Smooth muscle cell (in vitro differentiated cells): ENCODE measurements at regions not wholly inside any gene's neighbourhood (a gene's known extent, or its start where the extent isn't known, plus 50 kb on each side); places are given as distances from the start of the nearest gene placed in this dataset.
"Not testable (repeated sequence)": the region's sequence is repeated elsewhere in the genome, so short reads cannot be mapped to it uniquely, and the experiment has no call there.

Source experiments
- DNase-seq: peaks from one replicate; lab custom pipeline; 2025; ENCODE audit not compliant: unreplicated experiment; lab: John Stamatoyannopoulos, UW
- H2AFZ ChIP-seq: fragments of 200-600 bp; sonication (generic); 2 replicates; pipeline ENCODE4 v1.6.0; 2016; ENCODE audit warnings: antibody characterized with exemption, low read depth, mild to moderate bottlenecking
- H3F3A ChIP-seq: fragments of 200-600 bp; sonication (generic); 2 replicates; pipeline ENCODE4 v1.6.0; 2017; ENCODE audit warnings: antibody characterized with exemption, low read depth
- H3K27ac ChIP-seq: fragments of 200-600 bp; sonication (generic); 2 replicates; pipeline ENCODE4 v1.5.1; 2016; ENCODE audit warnings: low read depth, mild to moderate bottlenecking
- H3K27me3 ChIP-seq: fragments of 200-600 bp; sonication (generic); 2 replicates; pipeline ENCODE4 v1.6.1; 2016; ENCODE audit warnings: low read depth, mild to moderate bottlenecking
- H3K36me3 ChIP-seq: fragments of 200-600 bp; sonication (generic); 2 replicates; pipeline ENCODE4 v1.5.1; 2016; ENCODE audit warnings: low read depth
- H3K4me1 ChIP-seq: fragments of 200-600 bp; sonication (generic); 2 replicates; pipeline ENCODE4 v1.5.1; 2016; ENCODE audit warnings: low read depth
- H3K4me2 ChIP-seq: fragments of 200-600 bp; sonication (generic); 2 replicates; pipeline ENCODE4 v1.6.0; 2016; ENCODE audit warnings: mild to moderate bottlenecking
- H3K4me3 ChIP-seq: fragments of 200-600 bp; sonication (generic); 2 replicates; pipeline ENCODE4 v1.5.1; 2016; ENCODE audit warnings: mild to moderate bottlenecking
- H3K79me2 ChIP-seq: fragments of 200-600 bp; sonication (generic); 2 replicates; pipeline ENCODE4 v1.6.0; 2016; ENCODE audit warnings: low read depth, mild to moderate bottlenecking
- H3K9ac ChIP-seq: fragments of 200-600 bp; sonication (generic); 2 replicates; pipeline ENCODE4 v1.6.0; 2016; ENCODE audit warnings: low read depth
- H3K9me3 ChIP-seq: fragments of 200-600 bp; sonication (generic); replicated peaks from 2 replicates; pipeline ENCODE4 v1.5.1; 2016; ENCODE audit warnings: low read depth
- H4K20me1 ChIP-seq: fragments of 200-600 bp; sonication (generic); 2 replicates; pipeline ENCODE4 v1.6.0; 2016; ENCODE audit warnings: low read depth
- CTCF ChIP-seq: fragments of 200-600 bp; sonication (generic); IDR thresholded peaks from 2 replicates; pipeline ENCODE4 v1.5.1; 2017; ENCODE audit warnings: borderline replicate concordance, mild to moderate bottlenecking, antibody characterized with exemption; ENCODE audit not compliant: insufficient read depth, poor library complexity, severe bottlenecking
- WGBS: methylation state at CpG from one replicate; pipeline ENCODE4 v1.1.7; 2016; ENCODE audit warnings: low lambda C conversion rate; 5-methylcytosine and 5-hydroxymethylcytosine counted together

GRCh38 chr17:13843862-13844635 is 225.3 kb upstream of the COX10 start:
- 88% methylated on average over 4 of the region's 4 CpGs for WGBS
- Histone ChIP-seq H3K4me1 (no peaks in the 10 kb centered on the region), H4K20me1 (no peaks in the 10 kb centered on the region), H3K27ac (no peak overlapping the region), H3K79me2 (no peaks in the 10 kb centered on the region), H3K27me3 (no peaks in the 10 kb centered on the region), H3K4me3 (no peak overlapping the region), H2AFZ (no peak overlapping the region), H3K9ac (no peak overlapping the region), H3K9me3 (peaks cover 8% of the 10 kb centered on the region), H3K4me2 (no peak overlapping the region), H3F3A (no peaks in the 10 kb centered on the region), H3K36me3 (no peaks in the 10 kb centered on the region)
- TF ChIP-seq CTCF: no peak
- DNase-seq: no peak

GRCh38 chr17:13851889-13852288 is 217.4 kb upstream of the COX10 start:
- no peak for DNase-seq

GRCh38 chr17:13855730-13856129 is 213.6 kb upstream of the COX10 start:
- not testable (repeated sequence) for H3K4me3 ChIP-seq, H3K36me3 ChIP-seq, H3K9ac ChIP-seq, H2AFZ ChIP-seq, H3K9me3 ChIP-seq, H3K27me3 ChIP-seq, H4K20me1 ChIP-seq, H3F3A ChIP-seq, H3K27ac ChIP-seq, H3K79me2 ChIP-seq, H3K4me2 ChIP-seq, DNase-seq, H3K4me1 ChIP-seq
- WGBS: 91% methylated on average over 4 of the region's 4 CpGs

More at GRCh38 chr17:13851889-13852288, 217.4 kb upstream of the COX10 start:
- H3K4me2 ChIP-seq: no peak overlapping the region
- TF ChIP-seq CTCF: no peak
- H3K27ac ChIP-seq: no peak overlapping the region
- peaks cover 8% of the 10 kb centered on the region for H3K9me3 ChIP-seq
- WGBS: 86% methylated on average over 1 of the region's 1 CpG
- no peaks in the 10 kb centered on the region for H3K36me3 ChIP-seq
- H2AFZ ChIP-seq: no peak overlapping the region
- H3K9ac ChIP-seq: no peak overlapping the region
- no peaks in the 10 kb centered on the region for H3K27me3 ChIP-seq
- H4K20me1 ChIP-seq: no peaks in the 10 kb centered on the region
- H3F3A ChIP-seq: no peaks in the 10 kb centered on the region
- H3K79me2 ChIP-seq: no peaks in the 10 kb centered on the region
- no peaks in the 10 kb centered on the region for H3K4me1 ChIP-seq
- H3K4me3 ChIP-seq: no peak overlapping the region

GRCh38 chr17:13862346-13862745 is 207.0 kb upstream of the COX10 start:
- no peaks in the 10 kb centered on the region for H3K79me2 ChIP-seq
- no peak for TF ChIP-seq CTCF
- H3K9me3 ChIP-seq: no peaks in the 10 kb centered on the region
- H3K36me3 ChIP-seq: no peaks in the 10 kb centered on the region
- H2AFZ ChIP-seq: no peak overlapping the region
- no peaks in the 10 kb centered on the region for H4K20me1 ChIP-seq
- peaks cover 5% of the 10 kb centered on the region for H3F3A ChIP-seq
- H3K27ac ChIP-seq: no peak overlapping the region
- no peaks in the 10 kb centered on the region for H3K27me3 ChIP-seq
- H3K4me1 ChIP-seq: peaks cover 7% of the 10 kb centered on the region
- WGBS: 95% methylated on average over 3 of the region's 3 CpGs
- DNase-seq: no peak
- H3K4me3 ChIP-seq: no peak overlapping the region
- H3K9ac ChIP-seq: no peak overlapping the region
- no peak overlapping the region for H3K4me2 ChIP-seq
